ENCODE measurements at regions not wholly inside any gene's neighbourhood (a gene's known extent, or its start where the extent isn't known, plus 50 kb on each side); places are given as distances from the start of the nearest gene placed in this dataset.

GRCh38 chr3:22265403-22265802, 514.4 kb upstream of the ZNF385D start:
- Histone ChIP-seq H3K27me3 (ENCODE audit: control insufficient read depth, insufficient read depth, low read length) (no peaks in the 10 kb centered on the region), H3K4me3 (ENCODE audit: low read length) (no peak overlapping the region), H3K36me3 (ENCODE audit: control insufficient read depth, insufficient read depth, low read length) (no peaks in the 10 kb centered on the region), H3K4me1 (ENCODE audit: control insufficient read depth, insufficient read depth, low read length) (no peaks in the 10 kb centered on the region), H3K27ac (ENCODE audit: low read length) (no peak overlapping the region), H3K9me3 (replicated peaks; ENCODE audit: control insufficient read depth, low read depth, low read length) (no peaks in the 10 kb centered on the region)
- no CpG with 5 or more reads among the region's 5 CpGs for WGBS (ENCODE audit: insufficient coverage)
- no peak for DNase-seq

DNA sequence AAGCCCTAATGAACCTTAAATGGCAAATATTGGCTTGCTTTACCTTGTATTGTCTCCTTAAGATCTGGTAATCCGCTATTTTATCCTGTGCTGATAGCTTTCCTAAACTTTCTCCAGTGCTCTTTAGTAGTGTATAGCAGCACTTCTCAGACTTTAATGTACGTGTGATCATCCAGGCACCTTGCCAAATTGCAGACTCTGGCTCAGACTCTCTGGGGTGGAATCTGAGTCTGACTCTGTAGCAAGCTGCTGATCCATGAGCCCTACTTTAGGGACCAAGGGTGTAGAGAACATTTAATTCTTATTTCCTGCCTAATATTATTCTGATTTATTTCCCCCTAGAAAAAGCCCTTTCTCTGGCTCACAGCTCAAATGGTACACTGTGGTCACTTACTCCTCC, 518.8 kb upstream of the ZNF385D start:
- Histone ChIP-seq H3K4me3 (ENCODE audit: low read length) (no peak overlapping the region), H3K27me3 (ENCODE audit: control insufficient read depth, insufficient read depth, low read length) (no peaks in the 10 kb centered on the region), H3K4me1 (ENCODE audit: control insufficient read depth, insufficient read depth, low read length) (no peaks in the 10 kb centered on the region), H3K36me3 (ENCODE audit: control insufficient read depth, insufficient read depth, low read length) (no peaks in the 10 kb centered on the region), H3K9me3 (replicated peaks; ENCODE audit: control insufficient read depth, low read depth, low read length) (no peaks in the 10 kb centered on the region), H3K27ac (ENCODE audit: low read length) (no peak overlapping the region)
- peak; percentile 92 for DNase-seq
- no CpG with 5 or more reads among the region's 2 CpGs for WGBS (ENCODE audit: insufficient coverage)

GRCh38 chr3:22276351-22276750, 525.3 kb upstream of the ZNF385D start:
- H3K9me3 ChIP-seq (replicated peaks; ENCODE audit: control insufficient read depth, low read depth, low read length), result no peaks in the 10 kb centered on the region
- H3K27me3 ChIP-seq (ENCODE audit: control insufficient read depth, insufficient read depth, low read length), result no peaks in the 10 kb centered on the region
- no CpG with 5 or more reads among the region's 2 CpGs for WGBS (ENCODE audit: insufficient coverage)
- no peaks in the 10 kb centered on the region for H3K4me1 ChIP-seq (ENCODE audit: control insufficient read depth, insufficient read depth, low read length)
- H3K4me3 ChIP-seq (ENCODE audit: low read length), result no peak overlapping the region
- H3K27ac ChIP-seq (ENCODE audit: low read length), result no peak overlapping the region
- DNase-seq, result no peak
- no peaks in the 10 kb centered on the region for H3K36me3 ChIP-seq (ENCODE audit: control insufficient read depth, insufficient read depth, low read length)

- Histone ChIP-seq H3K36me3 (ENCODE audit: control insufficient read depth, insufficient read depth, low read length) (no peaks in the 10 kb centered on the region), H3K9me3 (replicated peaks; ENCODE audit: control insufficient read depth, low read depth, low read length) (no peaks in the 10 kb centered on the region), H3K27me3 (ENCODE audit: control insufficient read depth, insufficient read depth, low read length) (no peaks in the 10 kb centered on the region), H3K27ac (ENCODE audit: low read length) (no peak overlapping the region), H3K4me3 (ENCODE audit: low read length) (no peak overlapping the region), H3K4me1 (ENCODE audit: control insufficient read depth, insufficient read depth, low read length) (no peaks in the 10 kb centered on the region)
- no CpG with 5 or more reads among the region's 1 CpG for WGBS (ENCODE audit: insufficient coverage)
- no peak for DNase-seq
Measured at GRCh38 chr3:22284559-22284958, 533.5 kb upstream of the ZNF385D start.

- Histone ChIP-seq H3K4me3 (ENCODE audit: low read length) (no peak overlapping the region), H3K27me3 (ENCODE audit: control insufficient read depth, insufficient read depth, low read length) (no peaks in the 10 kb centered on the region), H3K9me3 (replicated peaks; ENCODE audit: control insufficient read depth, low read depth, low read length) (no peaks in the 10 kb centered on the region), H3K4me1 (ENCODE audit: control insufficient read depth, insufficient read depth, low read length) (no peaks in the 10 kb centered on the region), H3K27ac (ENCODE audit: low read length) (no peak overlapping the region), H3K36me3 (ENCODE audit: control insufficient read depth, insufficient read depth, low read length) (no peaks in the 10 kb centered on the region)
- WGBS (ENCODE audit: insufficient coverage), result 100% methylated on average over 1 of the region's 1 CpG
- no peak for DNase-seq
Measured at GRCh38 chr3:22288756-22289155, 537.7 kb upstream of the ZNF385D start.

- no peak overlapping the region for H3K4me3 ChIP-seq (ENCODE audit: low read length)
- H3K27me3 ChIP-seq (ENCODE audit: control insufficient read depth, insufficient read depth, low read length), result no peaks in the 10 kb centered on the region
- DNase-seq, result peak; percentile 15
- H3K36me3 ChIP-seq (ENCODE audit: control insufficient read depth, insufficient read depth, low read length), result no peaks in the 10 kb centered on the region
- no peak overlapping the region for H3K27ac ChIP-seq (ENCODE audit: low read length)
- H3K4me1 ChIP-seq (ENCODE audit: control insufficient read depth, insufficient read depth, low read length), result no peaks in the 10 kb centered on the region
- no peaks in the 10 kb centered on the region for H3K9me3 ChIP-seq (replicated peaks; ENCODE audit: control insufficient read depth, low read depth, low read length)
Measured at GRCh38 chr3:22292681-22293080, 541.7 kb upstream of the ZNF385D start.

DNA sequence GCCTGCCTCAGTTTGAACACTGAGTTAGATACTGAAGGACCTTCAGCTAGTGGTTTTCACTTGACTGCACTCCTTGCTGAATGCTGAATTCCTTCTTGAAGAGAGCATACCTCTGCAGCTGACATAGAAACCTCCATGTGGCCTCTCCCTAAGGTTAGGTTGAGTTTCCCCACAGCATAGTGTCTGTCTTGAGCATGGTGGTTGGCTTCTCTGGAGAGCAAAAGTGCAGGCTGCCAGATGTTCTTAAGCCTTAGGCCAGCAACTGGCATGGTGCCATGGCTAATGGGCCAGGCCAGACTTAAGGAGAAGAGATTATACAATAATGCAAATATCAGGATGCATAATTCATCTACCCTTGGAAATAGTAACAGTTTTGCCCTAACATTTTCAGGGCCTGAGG, 545.6 kb upstream of the ZNF385D start:
- Histone ChIP-seq H3K9me3 (replicated peaks; ENCODE audit: control insufficient read depth, low read depth, low read length) (no peaks in the 10 kb centered on the region), H3K27ac (ENCODE audit: low read length) (no peak overlapping the region), H3K27me3 (ENCODE audit: control insufficient read depth, insufficient read depth, low read length) (no peaks in the 10 kb centered on the region), H3K4me1 (ENCODE audit: control insufficient read depth, insufficient read depth, low read length) (no peaks in the 10 kb centered on the region), H3K36me3 (ENCODE audit: control insufficient read depth, insufficient read depth, low read length) (no peaks in the 10 kb centered on the region), H3K4me3 (ENCODE audit: low read length) (no peak overlapping the region)
- DNase-seq, result peak; percentile 25

- H3K27me3 ChIP-seq (ENCODE audit: control insufficient read depth, insufficient read depth, low read length), result no peaks in the 10 kb centered on the region
- DNase-seq, result no peak
- H3K36me3 ChIP-seq (ENCODE audit: control insufficient read depth, insufficient read depth, low read length), result no peaks in the 10 kb centered on the region
- H3K4me3 ChIP-seq (ENCODE audit: low read length), result no peak overlapping the region
- no peaks in the 10 kb centered on the region for H3K4me1 ChIP-seq (ENCODE audit: control insufficient read depth, insufficient read depth, low read length)
- no CpG with 5 or more reads among the region's 4 CpGs for WGBS (ENCODE audit: insufficient coverage)
- no peaks in the 10 kb centered on the region for H3K9me3 ChIP-seq (replicated peaks; ENCODE audit: control insufficient read depth, low read depth, low read length)
- no peak overlapping the region for H3K27ac ChIP-seq (ENCODE audit: low read length)
Measured at GRCh38 chr3:22297436-22297835, 546.4 kb upstream of the ZNF385D start.

- Histone ChIP-seq H3K4me3 (ENCODE audit: low read length) (no peak overlapping the region), H3K27me3 (ENCODE audit: control insufficient read depth, insufficient read depth, low read length) (no peaks in the 10 kb centered on the region), H3K9me3 (replicated peaks; ENCODE audit: control insufficient read depth, low read depth, low read length) (no peaks in the 10 kb centered on the region), H3K27ac (ENCODE audit: low read length) (no peak overlapping the region), H3K36me3 (ENCODE audit: control insufficient read depth, insufficient read depth, low read length) (no peaks in the 10 kb centered on the region), H3K4me1 (ENCODE audit: control insufficient read depth, insufficient read depth, low read length) (no peaks in the 10 kb centered on the region)
- 0% methylated on average over 1 of the region's 3 CpGs for WGBS (ENCODE audit: insufficient coverage)
- DNase-seq, result no peak
Measured at GRCh38 chr3:22306454-22306853, 555.4 kb upstream of the ZNF385D start.

DNA sequence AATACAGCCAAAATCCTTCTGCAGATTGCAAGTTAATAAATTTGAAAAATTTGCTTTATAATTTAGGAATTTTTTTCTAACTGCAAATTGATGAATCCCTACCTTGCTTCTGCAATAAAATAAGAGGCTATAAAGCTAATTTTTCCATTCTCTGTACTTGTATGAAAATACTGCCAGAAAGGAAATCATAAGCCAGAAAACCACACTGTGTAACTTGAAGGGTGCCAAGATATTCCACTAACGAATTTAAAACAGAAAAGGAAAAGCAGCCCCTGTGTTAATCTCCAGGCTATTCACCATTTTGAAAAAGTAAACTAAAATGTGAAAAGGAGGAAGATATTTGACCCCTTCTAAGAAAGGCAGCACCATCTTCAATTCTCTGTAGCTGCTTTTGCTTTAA, 557.9 kb upstream of the ZNF385D start:
- Histone ChIP-seq H3K4me1 (ENCODE audit: control insufficient read depth, insufficient read depth, low read length) (no peaks in the 10 kb centered on the region), H3K9me3 (replicated peaks; ENCODE audit: control insufficient read depth, low read depth, low read length) (no peaks in the 10 kb centered on the region), H3K36me3 (ENCODE audit: control insufficient read depth, insufficient read depth, low read length) (no peaks in the 10 kb centered on the region), H3K4me3 (ENCODE audit: low read length) (no peak overlapping the region), H3K27me3 (ENCODE audit: control insufficient read depth, insufficient read depth, low read length) (no peaks in the 10 kb centered on the region), H3K27ac (ENCODE audit: low read length) (no peak overlapping the region)
- DNase-seq, result peak; percentile 82
- no CpG with 5 or more reads among the region's 1 CpG for WGBS (ENCODE audit: insufficient coverage)

GRCh38 chr3:22315925-22316324, 564.9 kb upstream of the ZNF385D start:
- Histone ChIP-seq H3K27me3 (ENCODE audit: control insufficient read depth, insufficient read depth, low read length) (no peaks in the 10 kb centered on the region), H3K27ac (ENCODE audit: low read length) (no peak overlapping the region), H3K36me3 (ENCODE audit: control insufficient read depth, insufficient read depth, low read length) (no peaks in the 10 kb centered on the region), H3K4me3 (ENCODE audit: low read length) (no peak overlapping the region), H3K4me1 (ENCODE audit: control insufficient read depth, insufficient read depth, low read length) (no peaks in the 10 kb centered on the region), H3K9me3 (replicated peaks; ENCODE audit: control insufficient read depth, low read depth, low read length) (no peaks in the 10 kb centered on the region)
- 33% methylated on average over 1 of the region's 1 CpG for WGBS (ENCODE audit: insufficient coverage)
- peak; percentile 47 for DNase-seq
